ENCODE measurements at regions not wholly inside any gene's neighbourhood (a gene's known extent, or its start where the extent isn't known, plus 50 kb on each side); places are given as distances from the start of the nearest gene placed in this dataset.

DNA sequence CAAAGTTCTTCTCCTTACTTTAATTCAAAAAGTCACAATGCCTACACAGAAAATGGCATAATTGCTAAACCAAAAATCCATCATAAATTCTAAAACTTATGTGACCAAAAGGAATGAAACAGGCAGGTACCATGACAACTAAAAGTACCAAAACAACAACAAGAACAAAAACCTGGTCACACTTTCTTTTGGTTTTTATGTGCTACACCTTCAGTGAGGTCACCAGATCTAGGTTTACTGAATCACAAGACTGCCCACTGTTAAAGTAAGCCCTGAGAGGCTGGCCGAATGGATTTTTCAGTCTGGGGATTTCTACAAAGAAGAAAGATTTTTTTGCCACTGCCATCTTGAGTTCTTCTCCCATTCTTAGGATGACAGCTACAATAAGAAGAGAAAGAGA lies 583.0 kb upstream of the PKN2 start:
- no peaks in the 10 kb centered on the region for H3K4me1 ChIP-seq (ENCODE audit: control insufficient read depth, insufficient read depth, low read depth, low read length)
- H2BK120ac ChIP-seq (ENCODE audit: low read depth, low read length): no peak overlapping the region
- no peak overlapping the region for H3K23ac ChIP-seq (ENCODE audit: low read length in 2 of 2)
- WGBS: 83% methylated on average over 1 of the region's 1 CpG
- no peak overlapping the region for H4K8ac ChIP-seq (ENCODE audit: low read length)
- H3K4me2 ChIP-seq (ENCODE audit: low read length, poor library complexity, severe bottlenecking): no peak overlapping the region
- H3K27me3 ChIP-seq (ENCODE audit: control insufficient read depth in 1 of 2, insufficient read depth in 1 of 2, low read length in 2 of 2): no peaks in the 10 kb centered on the region
- H3K4me3 ChIP-seq (ENCODE audit: insufficient read depth in 1 of 2, low read depth in 1 of 2, low read length in 2 of 2): no peak overlapping the region
- H2BK12ac ChIP-seq (ENCODE audit: low read length in 2 of 2): no peak overlapping the region
- no peak overlapping the region for H2BK5ac ChIP-seq (ENCODE audit: low read depth, low read length, poor library complexity, severe bottlenecking)
- no peak overlapping the region for H2BK15ac ChIP-seq (ENCODE audit: low read depth, poor library complexity, severe bottlenecking)
- no peak overlapping the region for H3K18ac ChIP-seq (ENCODE audit: low read depth in 1 of 2, low read length in 2 of 2)
- no peak overlapping the region for H3K27ac ChIP-seq (ENCODE audit: low read length, poor library complexity, severe bottlenecking)
- H3K14ac ChIP-seq (ENCODE audit: low read length in 2 of 2): no peak overlapping the region
- no peaks in the 10 kb centered on the region for H3K36me3 ChIP-seq (ENCODE audit: control insufficient read depth in 1 of 2, insufficient read depth in 2 of 2, low read depth in 1 of 2, low read length in 2 of 2)
- no peak overlapping the region for H3K4ac ChIP-seq (ENCODE audit: low read depth in 1 of 2, low read length in 2 of 2)
- H2AFZ ChIP-seq (ENCODE audit: low read depth, low read length): no peak overlapping the region
- H3K79me1 ChIP-seq (replicated peaks; ENCODE audit: low read length, poor library complexity, severe bottlenecking): no peaks in the 10 kb centered on the region
- no peak for DNase-seq
- no peak overlapping the region for H3K9ac ChIP-seq (ENCODE audit: low read length)
- H4K91ac ChIP-seq (ENCODE audit: low read length): no peak overlapping the region
- H3K9me3 ChIP-seq (ENCODE audit: control insufficient read depth, low read length): no peaks in the 10 kb centered on the region
- no peak overlapping the region for H2AK5ac ChIP-seq (ENCODE audit: low read length, severe bottlenecking)

DNA sequence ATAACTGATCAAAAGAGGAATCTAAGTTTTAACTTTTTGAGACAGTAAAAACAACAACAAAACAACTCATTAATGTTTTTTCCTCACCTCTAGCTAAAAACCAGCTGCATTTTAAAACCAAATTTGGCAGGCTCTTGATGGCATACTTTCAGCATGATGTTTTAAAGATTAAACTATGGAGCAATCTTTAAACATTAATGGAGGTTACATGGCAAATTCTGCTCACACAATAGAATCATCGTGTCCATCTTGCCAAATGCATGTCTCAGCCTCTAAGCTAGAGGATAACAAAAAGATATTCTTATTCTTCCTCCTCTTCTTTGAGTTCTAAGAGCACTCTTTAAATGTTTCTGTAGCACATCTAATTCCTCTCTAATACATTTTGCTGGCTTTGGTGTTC lies 579.8 kb upstream of the PKN2 start:
- WGBS: 95% methylated on average over 1 of the region's 1 CpG
- no peak for DNase-seq

DNA sequence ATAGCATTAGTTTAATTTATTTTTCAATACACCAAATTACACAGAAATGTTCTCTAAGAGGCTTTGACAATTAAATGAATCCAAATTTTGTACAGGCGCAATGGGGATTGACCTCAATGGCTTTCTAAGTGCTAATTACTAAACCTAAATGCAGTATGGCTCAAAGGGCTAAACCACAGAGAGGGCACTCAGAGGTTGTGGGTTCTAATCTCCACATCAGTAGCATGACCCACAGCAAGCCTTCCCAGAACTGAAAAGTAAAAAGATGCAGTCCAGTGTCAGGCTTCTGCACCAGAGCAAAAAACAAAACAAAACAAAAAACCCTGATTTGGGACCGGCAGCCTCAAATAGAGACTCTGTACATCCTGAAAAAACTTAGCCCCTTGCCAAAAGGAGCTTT lies 579.2 kb upstream of the PKN2 start:
- Histone ChIP-seq H3K9ac (ENCODE audit: low read length) (no peak overlapping the region), H3K23ac (ENCODE audit: low read length in 2 of 2) (no peak overlapping the region), H2AK5ac (ENCODE audit: low read length, severe bottlenecking) (no peak overlapping the region), H3K18ac (ENCODE audit: low read depth in 1 of 2, low read length in 2 of 2) (no peak overlapping the region), H3K4me2 (ENCODE audit: low read length, poor library complexity, severe bottlenecking) (no peak overlapping the region), H3K4me3 (ENCODE audit: insufficient read depth in 1 of 2, low read depth in 1 of 2, low read length in 2 of 2) (no peak overlapping the region), H4K8ac (ENCODE audit: low read length) (no peak overlapping the region), H2BK5ac (ENCODE audit: low read depth, low read length, poor library complexity, severe bottlenecking) (no peak overlapping the region), H4K91ac (ENCODE audit: low read length) (no peak overlapping the region), H3K4me1 (ENCODE audit: control insufficient read depth, insufficient read depth, low read depth, low read length) (no peaks in the 10 kb centered on the region), H2BK15ac (ENCODE audit: low read depth, poor library complexity, severe bottlenecking) (no peak overlapping the region), H3K4ac (ENCODE audit: low read depth in 1 of 2, low read length in 2 of 2) (no peak overlapping the region), H3K27ac (ENCODE audit: low read length, poor library complexity, severe bottlenecking) (no peak overlapping the region), H3K9me3 (ENCODE audit: control insufficient read depth, low read length) (no peaks in the 10 kb centered on the region), H2BK12ac (ENCODE audit: low read length in 2 of 2) (no peak overlapping the region), H2BK120ac (ENCODE audit: low read depth, low read length) (no peak overlapping the region), H3K79me1 (replicated peaks; ENCODE audit: low read length, poor library complexity, severe bottlenecking) (no peaks in the 10 kb centered on the region), H3K27me3 (ENCODE audit: control insufficient read depth in 1 of 2, insufficient read depth in 1 of 2, low read length in 2 of 2) (no peaks in the 10 kb centered on the region), H2AFZ (ENCODE audit: low read depth, low read length) (no peak overlapping the region), H3K14ac (ENCODE audit: low read length in 2 of 2) (no peak overlapping the region), H3K36me3 (ENCODE audit: control insufficient read depth in 1 of 2, insufficient read depth in 2 of 2, low read depth in 1 of 2, low read length in 2 of 2) (no peaks in the 10 kb centered on the region)
- 98% methylated on average over 2 of the region's 2 CpGs for WGBS
- DNase-seq: no peak

More for the DNA sequence above, 579.8 kb upstream of the PKN2 start:
- H3K9me3 ChIP-seq (ENCODE audit: control insufficient read depth, low read length): no peaks in the 10 kb centered on the region
- H3K27ac ChIP-seq (ENCODE audit: low read length, poor library complexity, severe bottlenecking): no peak overlapping the region
- no peak overlapping the region for H3K23ac ChIP-seq (ENCODE audit: low read length in 2 of 2)
- H4K8ac ChIP-seq (ENCODE audit: low read length): no peak overlapping the region
- H2BK120ac ChIP-seq (ENCODE audit: low read depth, low read length): no peak overlapping the region
- no peak overlapping the region for H3K18ac ChIP-seq (ENCODE audit: low read depth in 1 of 2, low read length in 2 of 2)
- no peaks in the 10 kb centered on the region for H3K79me1 ChIP-seq (replicated peaks; ENCODE audit: low read length, poor library complexity, severe bottlenecking)
- no peaks in the 10 kb centered on the region for H3K27me3 ChIP-seq (ENCODE audit: control insufficient read depth in 1 of 2, insufficient read depth in 1 of 2, low read length in 2 of 2)
- no peak overlapping the region for H3K9ac ChIP-seq (ENCODE audit: low read length)
- H4K91ac ChIP-seq (ENCODE audit: low read length): no peak overlapping the region
- H2BK12ac ChIP-seq (ENCODE audit: low read length in 2 of 2): no peak overlapping the region
- H2BK5ac ChIP-seq (ENCODE audit: low read depth, low read length, poor library complexity, severe bottlenecking): no peak overlapping the region
- no peak overlapping the region for H2AFZ ChIP-seq (ENCODE audit: low read depth, low read length)
- no peaks in the 10 kb centered on the region for H3K36me3 ChIP-seq (ENCODE audit: control insufficient read depth in 1 of 2, insufficient read depth in 2 of 2, low read depth in 1 of 2, low read length in 2 of 2)
- no peak overlapping the region for H3K4ac ChIP-seq (ENCODE audit: low read depth in 1 of 2, low read length in 2 of 2)
- no peak overlapping the region for H3K14ac ChIP-seq (ENCODE audit: low read length in 2 of 2)
- H3K4me2 ChIP-seq (ENCODE audit: low read length, poor library complexity, severe bottlenecking): no peak overlapping the region
- no peak overlapping the region for H2AK5ac ChIP-seq (ENCODE audit: low read length, severe bottlenecking)
- H3K4me1 ChIP-seq (ENCODE audit: control insufficient read depth, insufficient read depth, low read depth, low read length): no peaks in the 10 kb centered on the region
- no peak overlapping the region for H3K4me3 ChIP-seq (ENCODE audit: insufficient read depth in 1 of 2, low read depth in 1 of 2, low read length in 2 of 2)
- H2BK15ac ChIP-seq (ENCODE audit: low read depth, poor library complexity, severe bottlenecking): no peak overlapping the region

DNA sequence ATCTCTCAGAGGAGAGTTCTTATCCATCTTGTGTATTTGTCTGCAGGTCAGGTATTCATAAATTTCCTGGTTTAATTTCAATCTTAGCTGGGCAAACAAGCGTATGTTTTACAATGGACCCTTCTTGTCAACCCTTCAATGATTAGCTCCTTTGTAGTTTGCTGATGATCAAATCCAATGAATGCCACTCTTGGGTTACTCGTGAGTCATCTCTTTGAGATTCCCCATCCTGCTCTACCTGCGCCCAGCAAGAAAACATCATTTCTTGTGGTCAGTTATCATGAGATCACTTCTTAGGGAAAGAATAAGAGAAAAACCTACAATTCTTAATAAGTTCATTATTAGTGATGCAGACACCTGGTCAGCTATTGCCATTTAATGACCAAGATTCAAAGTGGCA lies 572.3 kb upstream of the PKN2 start:
- H3K4me2 ChIP-seq (ENCODE audit: low read length, poor library complexity, severe bottlenecking): no peak overlapping the region
- no peak overlapping the region for H2BK5ac ChIP-seq (ENCODE audit: low read depth, low read length, poor library complexity, severe bottlenecking)
- H3K14ac ChIP-seq (ENCODE audit: low read length in 2 of 2): no peak overlapping the region
- H2AFZ ChIP-seq (ENCODE audit: low read depth, low read length): no peak overlapping the region
- no peak overlapping the region for H3K18ac ChIP-seq (ENCODE audit: low read depth in 1 of 2, low read length in 2 of 2)
- H2BK120ac ChIP-seq (ENCODE audit: low read depth, low read length): no peak overlapping the region
- H3K23ac ChIP-seq (ENCODE audit: low read length in 2 of 2): no peak overlapping the region
- no peak overlapping the region for H2BK15ac ChIP-seq (ENCODE audit: low read depth, poor library complexity, severe bottlenecking)
- no peak overlapping the region for H3K9ac ChIP-seq (ENCODE audit: low read length)
- H3K4me1 ChIP-seq (ENCODE audit: control insufficient read depth, insufficient read depth, low read depth, low read length): no peaks in the 10 kb centered on the region
- H3K4me3 ChIP-seq (ENCODE audit: insufficient read depth in 1 of 2, low read depth in 1 of 2, low read length in 2 of 2): no peak overlapping the region
- no peaks in the 10 kb centered on the region for H3K27me3 ChIP-seq (ENCODE audit: control insufficient read depth in 1 of 2, insufficient read depth in 1 of 2, low read length in 2 of 2)
- H3K36me3 ChIP-seq (ENCODE audit: control insufficient read depth in 1 of 2, insufficient read depth in 2 of 2, low read depth in 1 of 2, low read length in 2 of 2): no peaks in the 10 kb centered on the region
- no peak overlapping the region for H3K4ac ChIP-seq (ENCODE audit: low read depth in 1 of 2, low read length in 2 of 2)
- no peaks in the 10 kb centered on the region for H3K9me3 ChIP-seq (ENCODE audit: control insufficient read depth, low read length)
- no peak overlapping the region for H4K91ac ChIP-seq (ENCODE audit: low read length)
- WGBS: 100% methylated on average over 3 of the region's 3 CpGs
- H3K27ac ChIP-seq (ENCODE audit: low read length, poor library complexity, severe bottlenecking): no peak overlapping the region
- H4K8ac ChIP-seq (ENCODE audit: low read length): no peak overlapping the region
- DNase-seq: no peak
- H2AK5ac ChIP-seq (ENCODE audit: low read length, severe bottlenecking): no peak overlapping the region
- no peaks in the 10 kb centered on the region for H3K79me1 ChIP-seq (replicated peaks; ENCODE audit: low read length, poor library complexity, severe bottlenecking)
- H2BK12ac ChIP-seq (ENCODE audit: low read length in 2 of 2): no peak overlapping the region
